Breast epithelium (tissue), 4 donors: ENCODE measurements at regions not wholly inside any gene's neighbourhood (a gene's known extent, or its start where the extent isn't known, plus 50 kb on each side); places are given as distances from the start of the nearest gene placed in this dataset.

Experiments used
- DNase-seq, 2 donors: peaks; one replicate each; pipeline ENCODE4 v3.0.0-alpha.2; 2019; ENCODE audit warnings: low spot score in 2 of 2
- H3K27ac ChIP-seq, 2 donors: fragments of 200-600 bp; sonication (generic) in 1 of 2; one replicate each; pipeline ENCODE4 v1.5.1; 2016 to 2019; ENCODE audit warnings: mild to moderate bottlenecking in 1 of 2
- H3K27me3 ChIP-seq, 2 donors: fragments of 200-600 bp; sonication (generic) in 1 of 2; one replicate each; pipeline versions ENCODE4 v1.5.1 to v1.6.0; 2017 to 2019; ENCODE audit warnings: control low read depth in 1 of 2, mild to moderate bottlenecking in 1 of 2
- H3K36me3 ChIP-seq: fragments of 200-600 bp; one replicate; pipeline ENCODE4 v1.5.1; 2019
- H3K4me1 ChIP-seq, 2 donors: fragments of 200-600 bp; sonication (generic); one replicate each; pipeline ENCODE4 v1.5.1; 2016 to 2019; ENCODE audit warnings: control low read depth in 1 of 2
- H3K4me3 ChIP-seq, 3 donors: fragments of 200-600 bp; sonication (generic); 1 replicate in 2 of 3; 2 replicates in 1 of 3; pipeline ENCODE4 v1.5.1; 2016 to 2019; ENCODE audit warnings: mild to moderate bottlenecking in 3 of 3, moderate library complexity in 2 of 3
- H3K9me3 ChIP-seq, 2 donors: fragments of 200-600 bp; sonication (generic) in 1 of 2; one replicate each; pipeline ENCODE4 v1.5.1; 2016 to 2019; ENCODE audit warnings: control low read depth in 1 of 2
- CTCF ChIP-seq, 3 donors: fragments of 450-650 bp; IDR thresholded peaks; one replicate each; pipeline ENCODE4 v1.5.1; 2016 to 2017; ENCODE audit warnings: antibody characterized with exemption in 3 of 3, mild to moderate bottlenecking in 3 of 3, moderate library complexity in 3 of 3
- POLR2A ChIP-seq: fragments of 450-650 bp; IDR thresholded peaks from one replicate; pipeline ENCODE4 v1.6.1; 2016; ENCODE audit warnings: antibody characterized with exemption, mild to moderate bottlenecking, moderate library complexity
- POLR2AphosphoS5 ChIP-seq, 3 donors: sonication (generic); formaldehyde crosslinking; IDR thresholded peaks; one replicate each; pipeline ENCODE4 v1.6.1; 2017; ENCODE audit warnings: antibody characterized with exemption in 3 of 3
- intact Hi-C: fragments of 100-400 bp; cut with DNase I; formaldehyde crosslinking; loops from one replicate; pipeline ENCODE4 v1.15.1; 2023; ENCODE audit warnings: low total_unique reads

GRCh38 chr20:40449974-40450616, 238.9 kb downstream of the MAFB start:
- intact Hi-C loops, result loop anchor here (10.0 kb wide), 1 partner anchor 1465 kb away; no protein-coding TSS in a partner anchor

GRCh38 chr20:40449144-40449690, 239.8 kb downstream of the MAFB start:
- Histone ChIP-seq H3K36me3 (no peaks in the 10 kb centered on the region), H3K27ac (no peak overlapping the region), H3K4me3 (no peak overlapping the region), H3K4me1 (no peaks in the 10 kb centered on the region), H3K9me3 (no peaks in the 10 kb centered on the region), H3K27me3 (no peaks in the 10 kb centered on the region)
- DNase-seq, result no peak
- intact Hi-C loops, result no loop called here
- no peak for TF ChIP-seq POLR2A

More at GRCh38 chr20:40449974-40450616, 238.9 kb downstream of the MAFB start:
- no peaks in the 10 kb centered on the region for H3K27me3 ChIP-seq
- TF ChIP-seq POLR2AphosphoS5 (IDR thresholded peaks at IDR 0.05), result no peak
- no peak for TF ChIP-seq CTCF (IDR thresholded peaks at IDR 0.05)
- TF ChIP-seq POLR2A, result no peak
- DNase-seq, result no peak
- no peak overlapping the region for H3K4me3 ChIP-seq
- no peaks in the 10 kb centered on the region for H3K36me3 ChIP-seq
- H3K9me3 ChIP-seq, result no peaks in the 10 kb centered on the region
- no peaks in the 10 kb centered on the region for H3K4me1 ChIP-seq
- H3K27ac ChIP-seq, result no peak overlapping the region

GRCh38 chr20:40446888-40447287, 242.1 kb downstream of the MAFB start:
- Histone ChIP-seq H3K27me3 (no peaks in the 10 kb centered on the region), H3K4me1 (no peaks in the 10 kb centered on the region), H3K27ac (no peak overlapping the region), H3K4me3 (no peak overlapping the region), H3K36me3 (no peaks in the 10 kb centered on the region), H3K9me3 (no peaks in the 10 kb centered on the region)
- intact Hi-C loops, result no loop called here
- TF ChIP-seq POLR2AphosphoS5 (IDR thresholded peaks at IDR 0.05), result no peak
- no peak for TF ChIP-seq CTCF (IDR thresholded peaks at IDR 0.05)
- no peak for TF ChIP-seq POLR2A
- DNase-seq, result no peak

GRCh38 chr20:40444516-40444915, 244.5 kb downstream of the MAFB start:
- no peaks in the 10 kb centered on the region for H3K4me1 ChIP-seq
- no peaks in the 10 kb centered on the region for H3K9me3 ChIP-seq
- no peaks in the 10 kb centered on the region for H3K36me3 ChIP-seq
- H3K27me3 ChIP-seq, result no peaks in the 10 kb centered on the region
- H3K27ac ChIP-seq, result no peak overlapping the region
- intact Hi-C loops, result no loop called here
- no peak for DNase-seq
- no peak overlapping the region for H3K4me3 ChIP-seq
- TF ChIP-seq POLR2A (no peak), POLR2AphosphoS5 (IDR thresholded peaks at IDR 0.05) (no peak), CTCF (IDR thresholded peaks at IDR 0.05) (no peak)

GRCh38 chr20:40443753-40444152, 245.3 kb downstream of the MAFB start:
- Histone ChIP-seq H3K27me3 (no peaks in the 10 kb centered on the region), H3K36me3 (no peaks in the 10 kb centered on the region), H3K4me3 (no peak overlapping the region), H3K27ac (no peak overlapping the region), H3K9me3 (no peaks in the 10 kb centered on the region), H3K4me1 (no peaks in the 10 kb centered on the region)
- no peak for DNase-seq
- intact Hi-C loops, result no loop called here
- no peak for TF ChIP-seq POLR2A
- TF ChIP-seq CTCF (IDR thresholded peaks at IDR 0.05), result no peak
- no peak for TF ChIP-seq POLR2AphosphoS5 (IDR thresholded peaks at IDR 0.05)
